Activated naive CD8-positive, alpha-beta T cell treated with anti-CD3 and anti-CD28 coated beads, Interleukin-2, amount 10 ng/mL, durations not matched to agents 7 days and 5 days (primary cell): ENCODE measurements at regions not wholly inside any gene's neighbourhood (a gene's known extent, or its start where the extent isn't known, plus 50 kb on each side); places are given as distances from the start of the nearest gene placed in this dataset.

ENCODE experiments used
- ATAC-seq: fragments of 150-1000 bp; cut with Tn5 transposase; one replicate; pipeline ENCODE4 v1.10.0; 2021; ENCODE audit warnings: low read depth, moderate library complexity
- POLR2A ChIA-PET: fragments of 350-600 bp; sonication (Branson Sonifier 250); formaldehyde crosslinking; loops from one replicate; lab custom pipeline; 2021; ENCODE audit warnings: antibody characterized with exemption; lab: Charles Lee
- DNase-seq: peaks from one replicate; pipeline ENCODE4 v3.0.0; 2021
- H3K27ac Mint-ChIP-seq: one replicate; pipeline ENCODE4 v1.8.0; 2022; ENCODE audit warnings: mild to moderate bottlenecking, mixed read lengths
- H3K27me3 Mint-ChIP-seq: one replicate; pipeline ENCODE4 v1.8.0; 2022; ENCODE audit warnings: mild to moderate bottlenecking, moderate library complexity, mixed read lengths
- H3K36me3 Mint-ChIP-seq: one replicate; pipeline ENCODE4 v1.8.0; 2021; ENCODE audit warnings: mild to moderate bottlenecking, mixed read lengths
- H3K4me1 Mint-ChIP-seq: one replicate; pipeline ENCODE4 v1.8.0; 2021; ENCODE audit warnings: mixed read lengths
- H3K4me3 Mint-ChIP-seq: one replicate; pipeline ENCODE4 v1.8.0; 2022; ENCODE audit warnings: mild to moderate bottlenecking, moderate library complexity, mixed read lengths
- H3K9me3 Mint-ChIP-seq: one replicate; pipeline ENCODE4 v1.8.0; 2021; ENCODE audit warnings: mixed read lengths

- no peak for ATAC-seq
- Mint-ChIP-seq H3K27me3 (peaks cover 4% of the 10 kb centered on the region), H3K27ac (no peak overlapping the region), H3K4me3 (no peak overlapping the region), H3K4me1 (no peaks in the 10 kb centered on the region), H3K9me3 (peaks cover 5% of the 10 kb centered on the region), H3K36me3 (no peaks in the 10 kb centered on the region)
- no peak for DNase-seq
- POLR2A ChIA-PET, result no interaction called here
Observed at GRCh38 chr4:11702886-11703557, 274.3 kb upstream of the HS3ST1 start.

GRCh38 chr4:11701966-11702725 is 273.5 kb upstream of the HS3ST1 start:
- DNase-seq (no peak), ATAC-seq (no peak)
- Mint-ChIP-seq H3K27me3 (peaks cover 5% of the 10 kb centered on the region), H3K4me3 (no peak overlapping the region), H3K9me3 (no peaks in the 10 kb centered on the region), H3K27ac (no peak overlapping the region), H3K4me1 (no peaks in the 10 kb centered on the region), H3K36me3 (no peaks in the 10 kb centered on the region)
- POLR2A ChIA-PET, result no interaction called here

GRCh38 chr4:11700751-11701226 is 272.1 kb upstream of the HS3ST1 start:
- Mint-ChIP-seq H3K9me3 (no peaks in the 10 kb centered on the region), H3K27me3 (peaks cover 5% of the 10 kb centered on the region), H3K4me1 (no peaks in the 10 kb centered on the region), H3K27ac (no peak overlapping the region), H3K4me3 (no peak overlapping the region), H3K36me3 (no peaks in the 10 kb centered on the region)
- no peak for ATAC-seq
- POLR2A ChIA-PET, result no interaction called here
- no peak for DNase-seq

- ATAC-seq (no peak), DNase-seq (no peak)
- no peaks in the 10 kb centered on the region for H3K36me3 Mint-ChIP-seq
- H3K27ac Mint-ChIP-seq, result no peak overlapping the region
- H3K4me1 Mint-ChIP-seq, result no peaks in the 10 kb centered on the region
- H3K27me3 Mint-ChIP-seq, result peaks cover 3% of the 10 kb centered on the region
- POLR2A ChIA-PET, result no interaction called here
- no peaks in the 10 kb centered on the region for H3K9me3 Mint-ChIP-seq
- H3K4me3 Mint-ChIP-seq, result no peak overlapping the region
Observed at GRCh38 chr4:11698846-11699590, 270.3 kb upstream of the HS3ST1 start.

- ATAC-seq (no peak), DNase-seq (no peak)
- Mint-ChIP-seq H3K27ac (no peak overlapping the region), H3K36me3 (no peaks in the 10 kb centered on the region), H3K9me3 (no peaks in the 10 kb centered on the region), H3K4me1 (no peaks in the 10 kb centered on the region), H3K4me3 (no peak overlapping the region), H3K27me3 (peaks cover 3% of the 10 kb centered on the region)
- POLR2A ChIA-PET, result no interaction called here
Observed at GRCh38 chr4:11698033-11698432, 269.3 kb upstream of the HS3ST1 start.

- Mint-ChIP-seq H3K27ac (no peak overlapping the region), H3K4me3 (no peak overlapping the region), H3K4me1 (no peaks in the 10 kb centered on the region), H3K27me3 (peaks cover 4% of the 10 kb centered on the region), H3K36me3 (no peaks in the 10 kb centered on the region), H3K9me3 (peaks cover 2% of the 10 kb centered on the region)
- no peak for ATAC-seq
- no peak for DNase-seq
- POLR2A ChIA-PET, result no interaction called here
Observed at GRCh38 chr4:11693693-11694092, 265.0 kb upstream of the HS3ST1 start.

- H3K4me1 Mint-ChIP-seq, result no peaks in the 10 kb centered on the region
- POLR2A ChIA-PET, result no interaction called here
- peaks cover 5% of the 10 kb centered on the region for H3K27me3 Mint-ChIP-seq
- no peaks in the 10 kb centered on the region for H3K36me3 Mint-ChIP-seq
- H3K27ac Mint-ChIP-seq, result no peak overlapping the region
- H3K9me3 Mint-ChIP-seq, result peaks cover 2% of the 10 kb centered on the region
- H3K4me3 Mint-ChIP-seq, result no peak overlapping the region
- no peak for ATAC-seq
- DNase-seq, result no peak
Observed at GRCh38 chr4:11691236-11691635, 262.5 kb upstream of the HS3ST1 start.

- Mint-ChIP-seq H3K4me1 (no peaks in the 10 kb centered on the region), H3K4me3 (no peak overlapping the region), H3K36me3 (no peaks in the 10 kb centered on the region), H3K9me3 (peaks cover 2% of the 10 kb centered on the region), H3K27ac (no peak overlapping the region), H3K27me3 (peaks cover 5% of the 10 kb centered on the region)
- no peak for DNase-seq
- POLR2A ChIA-PET, result no interaction called here
- ATAC-seq, result no peak
Observed at GRCh38 chr4:11687727-11688126, 259.0 kb upstream of the HS3ST1 start.

GRCh38 chr4:11685481-11685880 is 256.8 kb upstream of the HS3ST1 start:
- Mint-ChIP-seq H3K27ac (no peak overlapping the region), H3K9me3 (no peaks in the 10 kb centered on the region), H3K4me1 (no peaks in the 10 kb centered on the region), H3K4me3 (no peak overlapping the region), H3K27me3 (peaks cover 3% of the 10 kb centered on the region), H3K36me3 (no peaks in the 10 kb centered on the region)
- POLR2A ChIA-PET, result no interaction called here
- no peak for ATAC-seq
- DNase-seq, result no peak

GRCh38 chr4:11675051-11675800 is 246.5 kb upstream of the HS3ST1 start:
- no peak for DNase-seq
- Mint-ChIP-seq H3K4me3 (no peak overlapping the region), H3K36me3 (no peaks in the 10 kb centered on the region), H3K27me3 (no peaks in the 10 kb centered on the region), H3K4me1 (no peaks in the 10 kb centered on the region), H3K27ac (no peak overlapping the region), H3K9me3 (no peaks in the 10 kb centered on the region)
- POLR2A ChIA-PET, result no interaction called here
- no peak for ATAC-seq

- no peak overlapping the region for H3K27ac Mint-ChIP-seq
- ATAC-seq (no peak), DNase-seq (no peak)
- H3K4me1 Mint-ChIP-seq, result no peaks in the 10 kb centered on the region
- POLR2A ChIA-PET, result no interaction called here
- no peak overlapping the region for H3K4me3 Mint-ChIP-seq
- no peaks in the 10 kb centered on the region for H3K36me3 Mint-ChIP-seq
- H3K9me3 Mint-ChIP-seq, result no peaks in the 10 kb centered on the region
- H3K27me3 Mint-ChIP-seq, result no peaks in the 10 kb centered on the region
Observed at GRCh38 chr4:11670304-11670703, 241.6 kb upstream of the HS3ST1 start.

- Mint-ChIP-seq H3K27ac (no peak overlapping the region), H3K4me3 (no peak overlapping the region), H3K36me3 (no peaks in the 10 kb centered on the region), H3K27me3 (no peaks in the 10 kb centered on the region), H3K9me3 (no peaks in the 10 kb centered on the region), H3K4me1 (no peaks in the 10 kb centered on the region)
- POLR2A ChIA-PET, result no interaction called here
- no peak for ATAC-seq
- DNase-seq, result no peak
Observed at GRCh38 chr4:11669156-11669555, 240.5 kb upstream of the HS3ST1 start.

- Mint-ChIP-seq H3K4me1 (no peaks in the 10 kb centered on the region), H3K27ac (no peak overlapping the region), H3K4me3 (no peak overlapping the region), H3K9me3 (no peaks in the 10 kb centered on the region), H3K36me3 (no peaks in the 10 kb centered on the region), H3K27me3 (no peaks in the 10 kb centered on the region)
- no peak for ATAC-seq
- POLR2A ChIA-PET, result no interaction called here
- DNase-seq, result no peak
Observed at GRCh38 chr4:11663114-11663513, 234.4 kb upstream of the HS3ST1 start.
